WTC11 (cell line): ENCODE measurements at regions not wholly inside any gene's neighbourhood (a gene's known extent, or its start where the extent isn't known, plus 50 kb on each side); places are given as distances from the start of the nearest gene placed in this dataset.

Experiments used
- ATAC-seq: fragments of 200-7000 bp; cut with Tn5 transposase; 2 replicates; pipeline ENCODE4 v1.10.0; 2021; ENCODE audit warnings: mild to moderate bottlenecking, moderate library complexity
- CTCF ChIA-PET: fragments of 300-600 bp; sonication (Branson Sonifier 250); formaldehyde crosslinking; loops from one replicate; lab custom pipeline; 2021; ENCODE audit warnings: antibody characterized with exemption; lab: Charles Lee
- POLR2A ChIA-PET: fragments of 350-600 bp; sonication (Branson Sonifier 250); formaldehyde crosslinking; loops from one replicate; lab custom pipeline; 2021; ENCODE audit warnings: antibody characterized with exemption; lab: Charles Lee
- DNase-seq: peaks from one replicate; pipeline ENCODE4 v3.0.0; 2021; ENCODE audit warnings: low spot score
- H3K27ac Mint-ChIP-seq: 2 replicates; pipeline ENCODE4 v1.8.0; 2021; ENCODE audit warnings: mixed read lengths
- H3K27me3 Mint-ChIP-seq: 2 replicates; pipeline ENCODE4 v1.8.0; 2021; ENCODE audit warnings: low read depth, mild to moderate bottlenecking, moderate library complexity, mixed read lengths
- H3K36me3 Mint-ChIP-seq: 2 replicates; pipeline ENCODE4 v1.8.0; 2021; ENCODE audit warnings: mixed read lengths
- H3K4me1 Mint-ChIP-seq: 2 replicates; pipeline ENCODE4 v1.8.0; 2022; ENCODE audit warnings: mixed read lengths
- H3K4me3 Mint-ChIP-seq: 2 replicates; pipeline ENCODE4 v1.8.0; 2021; ENCODE audit warnings: mild to moderate bottlenecking, moderate library complexity, mixed read lengths
- H3K9me3 Mint-ChIP-seq: 2 replicates; pipeline ENCODE4 v1.8.0; 2021; ENCODE audit warnings: mixed read lengths
- ERG ChIP-seq: fragments of 250-450 bp; sonication (Bioruptor Pico); IDR thresholded peaks from 2 replicates; pipeline ENCODE4 v1.8.0; 2021; ENCODE audit warnings: mild to moderate bottlenecking
- FOXJ3 ChIP-seq: sonication (generic); formaldehyde crosslinking; IDR thresholded peaks from 2 replicates; pipeline ENCODE4 v1.9.0; 2021; ENCODE audit warnings: missing genetic modification reagents, mild to moderate bottlenecking, borderline replicate concordance
- GTF2I ChIP-seq: fragments of 250-450 bp; sonication (Bioruptor Pico); conservative IDR thresholded peaks from 2 replicates; pipeline ENCODE4 v1.4.0; 2021; ENCODE audit warnings: mild to moderate bottlenecking
- JAZF1 ChIP-seq: fragments of 250-450 bp; sonication (Bioruptor Pico); IDR thresholded peaks from 2 replicates; pipeline ENCODE4 v1.9.0; 2021; ENCODE audit warnings: moderate library complexity, mild to moderate bottlenecking, inconsistent platforms
- STAT6 ChIP-seq: sonication (generic); formaldehyde crosslinking; conservative IDR thresholded peaks from 2 replicates; pipeline ENCODE4 v1.8.1; 2023; ENCODE audit warnings: mild to moderate bottlenecking, low read depth, missing genetic modification reagents, moderate library complexity
- USF2 ChIP-seq: sonication (generic); formaldehyde crosslinking; IDR thresholded peaks from 2 replicates; pipeline ENCODE4 v1.8.1; 2023; ENCODE audit warnings: mild to moderate bottlenecking, missing genetic modification reagents, moderate library complexity
- ZNF317 ChIP-seq: sonication (generic); formaldehyde crosslinking; IDR thresholded peaks from 2 replicates; pipeline ENCODE4 v1.8.1; 2023; ENCODE audit warnings: low read depth, mild to moderate bottlenecking, moderate library complexity, missing genetic modification reagents, borderline replicate concordance
- ZNF416 ChIP-seq: fragments of 250-450 bp; sonication (Bioruptor Pico); IDR thresholded peaks from 2 replicates; pipeline ENCODE4 v1.9.0; 2021; ENCODE audit warnings: mild to moderate bottlenecking, inconsistent platforms
- ZNF425 ChIP-seq: fragments of 250-450 bp; sonication (Bioruptor Pico); conservative IDR thresholded peaks from 2 replicates; pipeline ENCODE4 v1.9.0; 2021; ENCODE audit warnings: mild to moderate bottlenecking
- TF ChIP-seq, protein P1 (sequence below): sonication (generic); formaldehyde crosslinking; IDR thresholded peaks from 2 replicates; pipeline ENCODE4 v1.8.1; 2022; ENCODE audit warnings: mild to moderate bottlenecking, missing genetic modification reagents, moderate library complexity, borderline replicate concordance
- TF ChIP-seq, protein P2 (sequence below): sonication (generic); formaldehyde crosslinking; IDR thresholded peaks from 2 replicates; pipeline ENCODE4 v1.8.0; 2022; ENCODE audit warnings: missing genetic modification reagents
- TF ChIP-seq, protein P3 (sequence below): sonication (generic); formaldehyde crosslinking; IDR thresholded peaks from 2 replicates; pipeline ENCODE4 v1.8.0; 2022; ENCODE audit warnings: mild to moderate bottlenecking, missing genetic modification reagents
- TF ChIP-seq, protein P4 (sequence below): fragments of 250-450 bp; sonication (Bioruptor Pico); IDR thresholded peaks from 2 replicates; pipeline ENCODE4 v2.1.2; 2022; ENCODE audit warnings: mild to moderate bottlenecking, moderate library complexity

GRCh38 chr5:110209401-110209800 lies 517.1 kb downstream of the TMEM232 start:
- no peak for ATAC-seq
- POLR2A ChIA-PET, result no interaction called here
- Mint-ChIP-seq H3K9me3 (peaks cover 72% of the 10 kb centered on the region), H3K27me3 (no peaks in the 10 kb centered on the region), H3K4me3 (no peak overlapping the region), H3K36me3 (peaks cover 13% of the 10 kb centered on the region; the same call in 1 of the 2 replicates), H3K27ac (no peak overlapping the region), H3K4me1 (no peaks in the 10 kb centered on the region)
- CTCF ChIA-PET, result no interaction called here
- no peak for DNase-seq
- TF ChIP-seq JAZF1 (CRISPR knock-in tag) (no peak), STAT6 (CRISPR knock-in tag) (no peak), FOXJ3 (CRISPR knock-in tag) (no peak), GTF2I (CRISPR knock-in tag) (no peak), ERG (CRISPR knock-in tag) (no peak), ZNF317 (CRISPR knock-in tag) (no peak), USF2 (no peak), ZNF425 (no peak), ZNF416 (CRISPR knock-in tag) (no peak)
- TF ChIP-seq, protein P1, sequence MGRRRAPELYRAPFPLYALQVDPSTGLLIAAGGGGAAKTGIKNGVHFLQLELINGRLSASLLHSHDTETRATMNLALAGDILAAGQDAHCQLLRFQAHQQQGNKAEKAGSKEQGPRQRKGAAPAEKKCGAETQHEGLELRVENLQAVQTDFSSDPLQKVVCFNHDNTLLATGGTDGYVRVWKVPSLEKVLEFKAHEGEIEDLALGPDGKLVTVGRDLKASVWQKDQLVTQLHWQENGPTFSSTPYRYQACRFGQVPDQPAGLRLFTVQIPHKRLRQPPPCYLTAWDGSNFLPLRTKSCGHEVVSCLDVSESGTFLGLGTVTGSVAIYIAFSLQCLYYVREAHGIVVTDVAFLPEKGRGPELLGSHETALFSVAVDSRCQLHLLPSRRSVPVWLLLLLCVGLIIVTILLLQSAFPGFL (CRISPR knock-in tag), result no peak
- TF ChIP-seq, protein P2, sequence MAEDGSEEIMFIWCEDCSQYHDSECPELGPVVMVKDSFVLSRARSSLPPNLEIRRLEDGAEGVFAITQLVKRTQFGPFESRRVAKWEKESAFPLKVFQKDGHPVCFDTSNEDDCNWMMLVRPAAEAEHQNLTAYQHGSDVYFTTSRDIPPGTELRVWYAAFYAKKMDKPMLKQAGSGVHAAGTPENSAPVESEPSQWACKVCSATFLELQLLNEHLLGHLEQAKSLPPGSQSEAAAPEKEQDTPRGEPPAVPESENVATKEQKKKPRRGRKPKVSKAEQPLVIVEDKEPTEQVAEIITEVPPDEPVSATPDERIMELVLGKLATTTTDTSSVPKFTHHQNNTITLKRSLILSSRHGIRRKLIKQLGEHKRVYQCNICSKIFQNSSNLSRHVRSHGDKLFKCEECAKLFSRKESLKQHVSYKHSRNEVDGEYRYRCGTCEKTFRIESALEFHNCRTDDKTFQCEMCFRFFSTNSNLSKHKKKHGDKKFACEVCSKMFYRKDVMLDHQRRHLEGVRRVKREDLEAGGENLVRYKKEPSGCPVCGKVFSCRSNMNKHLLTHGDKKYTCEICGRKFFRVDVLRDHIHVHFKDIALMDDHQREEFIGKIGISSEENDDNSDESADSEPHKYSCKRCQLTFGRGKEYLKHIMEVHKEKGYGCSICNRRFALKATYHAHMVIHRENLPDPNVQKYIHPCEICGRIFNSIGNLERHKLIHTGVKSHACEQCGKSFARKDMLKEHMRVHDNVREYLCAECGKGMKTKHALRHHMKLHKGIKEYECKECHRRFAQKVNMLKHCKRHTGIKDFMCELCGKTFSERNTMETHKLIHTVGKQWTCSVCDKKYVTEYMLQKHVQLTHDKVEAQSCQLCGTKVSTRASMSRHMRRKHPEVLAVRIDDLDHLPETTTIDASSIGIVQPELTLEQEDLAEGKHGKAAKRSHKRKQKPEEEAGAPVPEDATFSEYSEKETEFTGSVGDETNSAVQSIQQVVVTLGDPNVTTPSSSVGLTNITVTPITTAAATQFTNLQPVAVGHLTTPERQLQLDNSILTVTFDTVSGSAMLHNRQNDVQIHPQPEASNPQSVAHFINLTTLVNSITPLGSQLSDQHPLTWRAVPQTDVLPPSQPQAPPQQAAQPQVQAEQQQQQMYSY, result no peak
- TF ChIP-seq, protein P3, sequence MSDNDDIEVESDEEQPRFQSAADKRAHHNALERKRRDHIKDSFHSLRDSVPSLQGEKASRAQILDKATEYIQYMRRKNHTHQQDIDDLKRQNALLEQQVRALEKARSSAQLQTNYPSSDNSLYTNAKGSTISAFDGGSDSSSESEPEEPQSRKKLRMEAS (CRISPR knock-in tag), result no peak
- TF ChIP-seq, protein P4, sequence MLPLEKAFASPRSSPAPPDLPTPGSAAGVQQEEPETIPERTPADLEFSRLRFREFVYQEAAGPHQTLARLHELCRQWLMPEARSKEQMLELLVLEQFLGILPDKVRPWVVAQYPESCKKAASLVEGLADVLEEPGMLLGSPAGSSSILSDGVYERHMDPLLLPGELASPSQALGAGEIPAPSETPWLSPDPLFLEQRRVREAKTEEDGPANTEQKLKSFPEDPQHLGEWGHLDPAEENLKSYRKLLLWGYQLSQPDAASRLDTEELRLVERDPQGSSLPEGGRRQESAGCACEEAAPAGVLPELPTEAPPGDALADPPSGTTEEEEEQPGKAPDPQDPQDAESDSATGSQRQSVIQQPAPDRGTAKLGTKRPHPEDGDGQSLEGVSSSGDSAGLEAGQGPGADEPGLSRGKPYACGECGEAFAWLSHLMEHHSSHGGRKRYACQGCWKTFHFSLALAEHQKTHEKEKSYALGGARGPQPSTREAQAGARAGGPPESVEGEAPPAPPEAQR (CRISPR knock-in tag), result no peak
